Coronary artery (tissue), 2 donors: ENCODE measurements at regions not wholly inside any gene's neighbourhood (a gene's known extent, or its start where the extent isn't known, plus 50 kb on each side); places are given as distances from the start of the nearest gene placed in this dataset.

Source experiments
- DNase-seq: peaks from one replicate; pipeline ENCODE4 v3.0.0-alpha.2; 2017; ENCODE audit warnings: low spot score
- H3K27ac ChIP-seq, 2 donors: fragments of 200-600 bp; sonication (generic); one replicate each; pipeline ENCODE4 v1.5.1; 2016 to 2019
- H3K4me3 ChIP-seq: fragments of 200-600 bp; sonication (generic); 2 replicates; pipeline ENCODE4 v1.5.1; 2016; ENCODE audit warnings: mild to moderate bottlenecking, moderate library complexity
- TF ChIP-seq, protein P1 (sequence below): fragments of 200-600 bp; sonication (generic); IDR thresholded peaks from one replicate; pipeline ENCODE4 v1.5.1; 2019; ENCODE audit warnings: antibody characterized with exemption

DNA sequence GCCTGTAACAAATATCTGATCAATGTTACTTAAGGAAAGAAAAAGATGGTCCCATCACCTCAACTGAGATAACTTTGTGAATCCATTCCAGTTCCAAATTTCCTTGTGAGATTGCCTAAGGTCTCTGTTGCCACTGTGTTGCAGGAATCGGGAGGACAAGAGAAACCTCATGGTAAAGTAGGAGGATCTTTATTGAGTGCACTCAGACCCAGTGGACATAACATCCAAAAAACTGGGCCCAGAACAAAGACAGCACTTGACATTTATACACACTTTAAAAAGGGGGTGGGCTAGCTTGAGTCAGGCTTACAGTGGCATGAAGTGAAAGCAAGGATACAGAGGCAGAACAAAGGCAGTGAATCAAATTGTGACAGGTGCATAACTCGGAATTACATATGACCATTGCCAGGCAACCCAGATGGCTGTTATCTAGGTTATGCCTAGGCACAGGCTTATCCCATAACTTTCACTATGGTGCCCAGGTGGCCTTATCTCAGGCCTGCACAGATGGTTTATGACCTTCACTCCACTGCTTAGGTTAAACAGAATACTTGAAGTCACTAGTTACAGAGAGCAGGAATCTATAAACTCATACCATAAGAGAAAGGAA, 459.4 kb upstream of the PCDH20 start:
- TF ChIP-seq, protein P1, sequence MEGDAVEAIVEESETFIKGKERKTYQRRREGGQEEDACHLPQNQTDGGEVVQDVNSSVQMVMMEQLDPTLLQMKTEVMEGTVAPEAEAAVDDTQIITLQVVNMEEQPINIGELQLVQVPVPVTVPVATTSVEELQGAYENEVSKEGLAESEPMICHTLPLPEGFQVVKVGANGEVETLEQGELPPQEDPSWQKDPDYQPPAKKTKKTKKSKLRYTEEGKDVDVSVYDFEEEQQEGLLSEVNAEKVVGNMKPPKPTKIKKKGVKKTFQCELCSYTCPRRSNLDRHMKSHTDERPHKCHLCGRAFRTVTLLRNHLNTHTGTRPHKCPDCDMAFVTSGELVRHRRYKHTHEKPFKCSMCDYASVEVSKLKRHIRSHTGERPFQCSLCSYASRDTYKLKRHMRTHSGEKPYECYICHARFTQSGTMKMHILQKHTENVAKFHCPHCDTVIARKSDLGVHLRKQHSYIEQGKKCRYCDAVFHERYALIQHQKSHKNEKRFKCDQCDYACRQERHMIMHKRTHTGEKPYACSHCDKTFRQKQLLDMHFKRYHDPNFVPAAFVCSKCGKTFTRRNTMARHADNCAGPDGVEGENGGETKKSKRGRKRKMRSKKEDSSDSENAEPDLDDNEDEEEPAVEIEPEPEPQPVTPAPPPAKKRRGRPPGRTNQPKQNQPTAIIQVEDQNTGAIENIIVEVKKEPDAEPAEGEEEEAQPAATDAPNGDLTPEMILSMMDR, result no peak
- Histone ChIP-seq H3K27ac (no peak overlapping the region), H3K4me3 (no peak overlapping the region)
- no peak for DNase-seq

DNA sequence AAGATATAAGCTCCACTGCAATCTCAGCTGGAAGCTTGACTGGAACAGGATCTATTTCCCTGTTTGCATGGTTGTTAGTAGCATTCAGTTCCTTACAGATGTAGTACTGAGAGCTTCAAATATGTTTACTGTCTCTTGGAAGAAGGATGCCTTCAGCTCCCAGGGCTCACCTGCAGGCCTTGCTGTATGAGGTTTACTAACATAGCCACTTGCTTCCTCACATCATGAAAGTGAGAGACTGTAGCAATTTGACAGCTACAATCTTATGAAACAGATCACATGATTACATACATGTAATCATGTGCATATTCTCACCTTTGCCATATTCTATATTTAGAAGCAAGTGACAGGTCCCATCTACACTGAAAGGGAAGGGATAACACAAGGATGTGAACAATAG, 458.1 kb upstream of the PCDH20 start:
- no peak for DNase-seq
- Histone ChIP-seq H3K4me3 (no peak overlapping the region), H3K27ac (no peak overlapping the region)
- TF ChIP-seq, protein P1, result no peak

DNA sequence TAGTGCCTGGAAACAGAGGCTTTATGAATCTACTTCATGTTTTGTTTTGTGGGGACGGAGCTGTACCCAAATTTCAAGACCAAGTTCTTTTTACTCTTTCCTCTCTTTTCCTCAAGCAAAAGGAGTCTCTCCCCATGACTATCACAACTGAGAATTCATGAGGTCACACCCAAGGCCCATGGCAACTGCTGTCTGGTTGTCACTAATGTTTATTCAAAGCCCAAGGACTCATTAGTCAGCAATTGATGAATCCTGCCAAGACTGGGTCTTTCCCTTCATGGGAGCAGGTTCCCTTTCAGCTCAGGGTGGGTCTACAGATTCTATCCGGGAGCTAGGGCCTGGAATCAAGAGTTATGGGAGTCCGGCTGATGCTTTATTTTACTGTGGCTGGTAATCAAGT, 441.5 kb upstream of the PCDH20 start:
- no peak overlapping the region for H3K4me3 ChIP-seq
- TF ChIP-seq, protein P1, result no peak
- DNase-seq, result no peak
- H3K27ac ChIP-seq, result no peak overlapping the region

DNA sequence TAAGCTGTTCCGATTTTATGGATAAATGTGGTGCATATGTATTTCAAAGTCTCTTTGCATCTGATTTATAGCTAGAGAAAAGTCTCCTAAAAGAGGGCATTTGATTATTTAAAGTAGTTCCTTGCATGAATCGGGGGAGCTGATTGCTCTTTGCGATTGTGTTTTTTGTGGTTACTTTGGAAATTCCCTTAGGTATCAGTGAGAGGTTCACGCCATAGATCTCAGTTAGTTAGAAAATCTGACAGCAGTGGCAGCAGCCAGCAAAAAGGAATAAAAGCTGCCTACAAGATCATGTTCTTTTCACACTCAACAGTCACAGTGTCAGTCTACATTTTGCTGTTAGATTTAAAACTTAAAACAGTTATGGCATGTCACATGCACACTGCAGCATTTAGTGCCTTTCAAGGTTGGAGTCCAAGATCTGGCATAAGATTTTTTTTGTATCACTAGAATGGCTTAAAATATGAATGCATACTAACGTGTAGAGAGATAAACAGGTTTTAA, 436.5 kb upstream of the PCDH20 start:
- no peak overlapping the region for H3K27ac ChIP-seq
- TF ChIP-seq, protein P1, result no peak
- DNase-seq, result no peak
- no peak overlapping the region for H3K4me3 ChIP-seq

DNA sequence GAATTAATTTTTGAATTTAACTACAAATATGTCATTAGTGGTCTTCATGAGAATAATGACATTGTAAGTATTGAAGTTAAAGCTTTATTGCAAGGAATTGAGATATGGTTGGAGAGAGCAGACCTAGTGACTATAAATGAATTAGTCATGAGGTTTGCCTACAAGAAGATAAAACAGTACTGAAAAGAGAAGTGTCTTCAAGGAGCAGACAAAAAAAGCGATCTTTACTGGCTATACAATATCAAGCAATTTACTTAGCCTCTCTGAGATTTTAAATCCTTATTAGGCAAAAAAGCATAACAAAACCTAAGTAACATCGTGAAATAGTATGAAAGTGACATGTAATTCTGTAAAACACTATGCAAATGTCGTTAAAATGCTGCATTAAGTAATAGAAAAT, 435.1 kb upstream of the PCDH20 start:
- no peak overlapping the region for H3K27ac ChIP-seq
- TF ChIP-seq, protein P1, result no peak
- H3K4me3 ChIP-seq, result no peak overlapping the region
- DNase-seq, result no peak

DNA sequence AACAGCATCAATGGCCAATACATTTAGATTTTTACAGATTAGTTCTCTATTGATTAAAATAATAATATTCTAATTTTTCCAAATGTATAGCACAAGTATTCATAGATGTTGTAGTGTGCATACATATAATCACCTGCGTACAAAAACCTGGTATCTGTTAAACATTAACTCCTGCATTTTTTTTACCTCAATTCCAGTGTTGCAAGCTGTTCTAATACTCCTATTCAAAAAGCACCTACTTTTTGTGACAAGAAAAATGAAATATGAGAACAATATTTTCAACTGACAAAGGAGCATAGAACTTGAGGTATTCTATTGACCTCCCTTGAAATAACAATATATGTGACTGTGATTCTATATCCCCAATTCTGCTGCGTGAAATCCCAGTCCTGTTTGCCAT, 422.9 kb upstream of the PCDH20 start:
- DNase-seq, result no peak
- TF ChIP-seq, protein P1, result no peak

DNA sequence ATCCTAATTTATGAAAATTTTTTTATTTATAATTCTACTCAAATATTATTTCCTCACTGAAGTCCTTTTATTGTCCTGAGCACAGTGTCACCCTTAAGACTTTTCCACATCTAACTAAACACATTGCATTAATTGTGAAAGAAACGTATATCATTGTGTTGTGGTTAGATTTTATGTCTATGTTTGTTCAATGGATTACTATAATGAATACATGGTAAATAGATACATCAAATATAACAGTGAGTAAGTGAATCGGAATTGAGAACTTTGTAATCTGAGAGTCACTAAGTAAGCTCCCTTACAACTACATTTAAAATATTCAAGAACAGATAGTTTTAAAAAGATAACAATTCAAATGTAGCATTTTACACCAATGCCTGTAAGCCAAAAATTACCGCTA, 417.6 kb upstream of the PCDH20 start:
- no peak for DNase-seq
- TF ChIP-seq, protein P1, result no peak
- Histone ChIP-seq H3K4me3 (no peak overlapping the region), H3K27ac (no peak overlapping the region)

More for the DNA sequence above, 422.9 kb upstream of the PCDH20 start:
- no peak overlapping the region for H3K4me3 ChIP-seq
- H3K27ac ChIP-seq, result no peak overlapping the region
